GM12878 (cell line): ENCODE measurements at regions not wholly inside any gene's neighbourhood (a gene's known extent, or its start where the extent isn't known, plus 50 kb on each side); places are given as distances from the start of the nearest gene placed in this dataset.

ENCODE experiments used
- CBX3 ChIP-seq: fragments of 200-600 bp; sonication (generic); IDR thresholded peaks from 2 replicates; pipeline ENCODE4 v1.6.1; 2016; ENCODE audit warnings: low read depth, borderline replicate concordance
- POLR2A ChIP-seq: IDR thresholded peaks from 2 replicates; pipeline ENCODE4 v1.6.1; 2011; ENCODE audit warnings: low read depth, mild to moderate bottlenecking, low read length
- POLR2AphosphoS2 ChIP-seq: IDR thresholded peaks from 2 replicates; pipeline ENCODE4 v1.6.1; 2011; ENCODE audit warnings: low read depth, mild to moderate bottlenecking, low read length, improper control_type of control experiment, moderate library complexity
- SIX5 ChIP-seq: IDR thresholded peaks from 2 replicates; pipeline ENCODE4 v1.6.1; 2011; ENCODE audit warnings: mild to moderate bottlenecking, low read depth, low read length, moderate library complexity; ENCODE audit not compliant: severe bottlenecking

- TF ChIP-seq POLR2A (no peak), POLR2AphosphoS2 (no peak), SIX5 (no peak), CBX3 (no peak)
Measured at GRCh38 chr12:131221061-131221956, 267.6 kb downstream of the ADGRD1 start.
